Astrocyte of the spinal cord (primary cell): ENCODE measurements at regions not wholly inside any gene's neighbourhood (a gene's known extent, or its start where the extent isn't known, plus 50 kb on each side); places are given as distances from the start of the nearest gene placed in this dataset.

ENCODE experiments used
- DNase-seq: peaks from one replicate; pipeline ENCODE4 v3.0.0; 2011; ENCODE audit warnings: low read depth, low spot score
- H3K4me3 ChIP-seq: 2 replicates; pipeline ENCODE4 v1.5.1; 2011; ENCODE audit warnings: low read depth, mild to moderate bottlenecking, low read length, moderate library complexity
- in situ Hi-C: cut with HindIII; loops from 2 replicates; pipeline ENCODE4 v1.10.0; 2017; ENCODE audit warnings: low sequenced_read_pairs
- TF ChIP-seq, protein P1 (sequence below): IDR thresholded peaks from 2 replicates; pipeline ENCODE4 v1.5.1; 2012; ENCODE audit warnings: low read depth, mild to moderate bottlenecking, low read length, inconsistent platforms

DNA sequence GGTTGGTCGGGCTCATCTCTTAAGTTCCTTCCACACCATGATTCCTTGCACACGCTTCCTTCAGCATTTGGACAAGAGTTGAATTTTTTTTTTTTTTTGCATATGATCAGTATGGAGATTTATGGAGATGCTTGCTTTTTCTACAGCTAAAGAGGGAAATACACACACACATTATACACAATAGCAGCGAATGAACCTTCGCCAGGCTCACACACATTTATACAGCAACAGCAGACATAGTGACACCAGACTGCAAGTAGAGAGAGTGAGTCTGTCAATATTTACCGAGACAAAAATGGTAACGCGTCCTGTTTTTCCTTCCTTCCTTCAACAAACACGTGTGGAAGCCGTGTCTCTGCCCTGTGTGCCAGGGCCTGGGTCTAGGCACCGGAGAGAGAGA is 897.9 kb downstream of the BCL11B start:
- TF ChIP-seq, protein P1, sequence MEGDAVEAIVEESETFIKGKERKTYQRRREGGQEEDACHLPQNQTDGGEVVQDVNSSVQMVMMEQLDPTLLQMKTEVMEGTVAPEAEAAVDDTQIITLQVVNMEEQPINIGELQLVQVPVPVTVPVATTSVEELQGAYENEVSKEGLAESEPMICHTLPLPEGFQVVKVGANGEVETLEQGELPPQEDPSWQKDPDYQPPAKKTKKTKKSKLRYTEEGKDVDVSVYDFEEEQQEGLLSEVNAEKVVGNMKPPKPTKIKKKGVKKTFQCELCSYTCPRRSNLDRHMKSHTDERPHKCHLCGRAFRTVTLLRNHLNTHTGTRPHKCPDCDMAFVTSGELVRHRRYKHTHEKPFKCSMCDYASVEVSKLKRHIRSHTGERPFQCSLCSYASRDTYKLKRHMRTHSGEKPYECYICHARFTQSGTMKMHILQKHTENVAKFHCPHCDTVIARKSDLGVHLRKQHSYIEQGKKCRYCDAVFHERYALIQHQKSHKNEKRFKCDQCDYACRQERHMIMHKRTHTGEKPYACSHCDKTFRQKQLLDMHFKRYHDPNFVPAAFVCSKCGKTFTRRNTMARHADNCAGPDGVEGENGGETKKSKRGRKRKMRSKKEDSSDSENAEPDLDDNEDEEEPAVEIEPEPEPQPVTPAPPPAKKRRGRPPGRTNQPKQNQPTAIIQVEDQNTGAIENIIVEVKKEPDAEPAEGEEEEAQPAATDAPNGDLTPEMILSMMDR: no peak
- in situ Hi-C loops: no loop called here
- no peak for DNase-seq
- no peak overlapping the region for H3K4me3 ChIP-seq

GRCh38 chr14:98375566-98375965 is 896.4 kb downstream of the BCL11B start:
- no peak for DNase-seq
- H3K4me3 ChIP-seq: no peak overlapping the region
- in situ Hi-C loops: no loop called here
- TF ChIP-seq, protein P1: no peak

- in situ Hi-C loops: no loop called here
- DNase-seq: no peak
- TF ChIP-seq, protein P1: no peak
- H3K4me3 ChIP-seq: no peak overlapping the region
Observed at GRCh38 chr14:98379830-98380229, 892.2 kb downstream of the BCL11B start.

- H3K4me3 ChIP-seq: no peak overlapping the region
- no peak for DNase-seq
- TF ChIP-seq, protein P1: no peak
- in situ Hi-C loops: no loop called here
Observed at GRCh38 chr14:98382662-98383061, 889.3 kb downstream of the BCL11B start.

DNA sequence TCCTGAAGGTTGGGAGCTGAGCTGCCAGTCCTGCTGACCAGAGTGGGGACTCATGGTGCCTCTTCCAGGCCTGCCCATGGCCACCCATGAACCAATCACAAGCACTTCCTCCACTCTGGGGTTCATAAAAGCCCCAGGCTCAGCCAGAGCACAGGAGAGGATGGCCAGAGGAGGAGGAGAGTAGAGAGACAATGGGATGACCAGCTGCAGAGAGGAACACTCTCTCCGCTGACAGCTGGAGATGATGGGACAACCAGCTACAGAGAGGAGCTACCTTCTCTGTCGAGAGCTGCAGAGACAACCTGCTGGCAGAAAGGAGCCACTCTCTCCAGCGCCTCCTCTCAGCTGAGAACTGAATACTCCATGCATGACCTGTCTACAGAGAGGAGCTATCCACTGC is 886.1 kb downstream of the BCL11B start:
- DNase-seq: no peak
- in situ Hi-C loops: no loop called here
- H3K4me3 ChIP-seq: no peak overlapping the region
- TF ChIP-seq, protein P1: no peak

DNA sequence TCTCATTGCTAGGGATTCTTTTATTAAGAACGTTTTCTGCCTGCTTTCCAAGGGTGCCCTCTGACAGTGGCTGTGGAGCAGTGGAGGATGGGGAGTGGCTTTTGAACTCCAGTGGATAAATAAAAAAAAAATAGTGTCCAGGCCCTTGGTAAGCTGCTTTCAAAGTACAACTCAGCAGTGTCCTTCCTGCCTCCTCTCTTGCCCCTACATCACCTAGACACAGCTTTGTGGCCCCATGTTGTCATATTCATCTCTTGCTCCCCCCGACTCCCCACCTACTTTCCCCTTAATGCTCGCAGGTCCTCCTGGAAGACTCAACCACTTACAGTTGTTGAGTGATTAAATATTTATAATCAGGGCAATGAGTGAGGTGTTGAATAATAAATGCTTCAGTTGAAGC is 880.9 kb downstream of the BCL11B start:
- TF ChIP-seq, protein P1: no peak
- in situ Hi-C loops: no loop called here
- no peak overlapping the region for H3K4me3 ChIP-seq
- no peak for DNase-seq

DNA sequence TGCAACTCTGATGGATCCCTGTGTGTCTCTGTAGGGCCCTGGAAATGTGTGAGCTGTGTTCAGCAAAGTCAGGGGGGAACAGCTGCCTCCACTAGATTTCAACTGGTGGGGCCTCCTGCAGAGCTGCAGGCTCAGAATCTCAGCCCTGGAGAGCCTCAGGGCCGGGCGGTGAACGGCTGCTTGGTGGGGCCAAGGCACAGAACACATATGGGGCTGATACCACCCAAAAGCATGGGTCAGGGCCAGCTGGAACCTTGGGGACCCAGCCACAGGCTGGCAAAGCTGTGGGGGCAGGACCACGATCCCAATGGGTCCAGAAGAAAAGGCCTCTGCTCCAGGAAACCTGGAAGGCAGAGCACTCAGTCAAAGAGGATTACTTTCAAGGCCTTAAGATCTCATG is 878.5 kb downstream of the BCL11B start:
- H3K4me3 ChIP-seq: no peak overlapping the region
- in situ Hi-C loops: no loop called here
- DNase-seq: no peak
- TF ChIP-seq, protein P1: no peak
